Neuronal stem cell (in vitro differentiated cells): ENCODE measurements at regions not wholly inside any gene's neighbourhood (a gene's known extent, or its start where the extent isn't known, plus 50 kb on each side); places are given as distances from the start of the nearest gene placed in this dataset.

Experiments
- DNase-seq: peaks from one replicate; pipeline ENCODE4 v3.0.0-alpha.2; 2013; ENCODE audit warnings: low spot score
- H2AFZ ChIP-seq: one replicate; pipeline ENCODE4 v1.6.1; 2013; ENCODE audit warnings: mild to moderate bottlenecking, low read length, inconsistent platforms
- H2AK5ac ChIP-seq: 2 replicates; pipeline ENCODE4 v1.6.1; 2013; ENCODE audit warnings: low read depth, mild to moderate bottlenecking, inconsistent platforms, low read length, moderate library complexity, mixed read lengths
- H2BK120ac ChIP-seq: 2 replicates; pipeline ENCODE4 v1.6.1; 2013; ENCODE audit warnings: low read depth, mild to moderate bottlenecking, inconsistent platforms, low read length, moderate library complexity, mixed read lengths
- H2BK12ac ChIP-seq: one replicate; pipeline ENCODE4 v1.6.1; 2013; ENCODE audit warnings: low read length, inconsistent platforms
- H2BK15ac ChIP-seq: 2 replicates; pipeline ENCODE4 v1.6.1; 2013; ENCODE audit warnings: mild to moderate bottlenecking, low read length, inconsistent platforms, mixed read lengths
- H2BK5ac ChIP-seq: one replicate; pipeline ENCODE4 v1.6.1; 2013; ENCODE audit warnings: inconsistent platforms, mild to moderate bottlenecking, low read length, moderate library complexity
- H3K14ac ChIP-seq: one replicate; pipeline ENCODE4 v1.6.1; 2013; ENCODE audit warnings: low read length, inconsistent platforms
- H3K18ac ChIP-seq: 2 replicates; pipeline ENCODE4 v1.6.1; 2013; ENCODE audit warnings: low read length, inconsistent platforms
- H3K23ac ChIP-seq: 2 replicates; pipeline ENCODE4 v1.6.1; 2013; ENCODE audit warnings: low read depth, mild to moderate bottlenecking, mixed read lengths, low read length, inconsistent platforms; ENCODE audit not compliant: poor library complexity
- H3K27ac ChIP-seq: replicated peaks from 3 replicates; pipeline ENCODE4 v1.5.1; 2013; ENCODE audit warnings: low read length, inconsistent platforms
- H3K27me3 ChIP-seq, 3 experiments: 2 replicates each; pipeline ENCODE4 v1.6.1; 2013; ENCODE audit warnings: low read length in 3 of 3, mild to moderate bottlenecking in 2 of 3, inconsistent platforms in 1 of 3, low read depth in 1 of 3, mixed read lengths in 1 of 3, moderate library complexity in 1 of 3; ENCODE audit not compliant: control insufficient read depth in 3 of 3, insufficient read depth in 3 of 3
- H3K36me3 ChIP-seq, 2 donors: replicated peaks in 1 of 2; 2 replicates each; pipeline ENCODE4 v1.6.1; 2013; ENCODE audit warnings: low read length in 2 of 2; ENCODE audit not compliant: control insufficient read depth in 2 of 2, insufficient read depth in 2 of 2
- H3K4ac ChIP-seq: 2 replicates; pipeline ENCODE4 v1.6.1; 2013; ENCODE audit warnings: inconsistent platforms, mild to moderate bottlenecking, low read length, moderate library complexity
- H3K4me1 ChIP-seq, 2 donors: 1 replicate in 1 of 2; 2 replicates in 1 of 2; pipeline ENCODE4 v1.6.1; 2013; ENCODE audit warnings: low read length in 2 of 2, low read depth in 1 of 2; ENCODE audit not compliant: control insufficient read depth in 2 of 2, insufficient read depth in 1 of 2
- H3K4me2 ChIP-seq: one replicate; pipeline ENCODE4 v1.6.1; 2013; ENCODE audit warnings: mild to moderate bottlenecking, low read length, inconsistent platforms; ENCODE audit not compliant: insufficient read depth, poor library complexity, severe bottlenecking
- H3K4me3 ChIP-seq, 2 donors: 2 replicates each; pipeline ENCODE4 v1.5.1; 2013; ENCODE audit warnings: low read length in 2 of 2, mild to moderate bottlenecking in 2 of 2, inconsistent platforms in 1 of 2, moderate library complexity in 1 of 2
- H3K79me1 ChIP-seq: one replicate; pipeline ENCODE4 v1.6.1; 2013; ENCODE audit warnings: low read depth, mild to moderate bottlenecking, inconsistent platforms, low read length, moderate library complexity
- H3K9ac ChIP-seq: one replicate; pipeline ENCODE4 v1.6.1; 2013; ENCODE audit warnings: mild to moderate bottlenecking, low read depth, low read length, inconsistent platforms; ENCODE audit not compliant: poor library complexity
- H3K9me3 ChIP-seq, 2 donors: replicated peaks in 1 of 2; 2 replicates each; pipeline versions ENCODE3 to v1.6.1; 2013; ENCODE audit warnings: low read length in 2 of 2, mild to moderate bottlenecking in 2 of 2, inconsistent platforms in 1 of 2, low read depth in 1 of 2, mixed read lengths in 1 of 2, moderate library complexity in 1 of 2; ENCODE audit not compliant: control insufficient read depth in 2 of 2, insufficient read depth in 1 of 2
- H4K8ac ChIP-seq: one replicate; pipeline ENCODE4 v1.6.1; 2013; ENCODE audit warnings: low read depth, mild to moderate bottlenecking, inconsistent platforms, low read length, moderate library complexity
- H4K91ac ChIP-seq: one replicate; pipeline ENCODE4 v1.6.1; 2013; ENCODE audit warnings: low read length, low read depth, mild to moderate bottlenecking, inconsistent platforms; ENCODE audit not compliant: poor library complexity
- WGBS, 2 donors: extraction: QIAGEN DNeasy Blood & Tissue Kit; methylation state at CpG; one replicate each; pipeline ENCODE4 v1.1.7; 2013; ENCODE audit warnings: missing lambda C conversion rate in 2 of 2, mixed read lengths in 1 of 2; ENCODE audit not compliant: insufficient read length in 2 of 2, insufficient replicate concordance in 1 of 2; ENCODE audit errors: extremely low coverage in 2 of 2; 5-methylcytosine and 5-hydroxymethylcytosine counted together

GRCh38 chr5:144731786-144732185 is 561.1 kb downstream of the KCTD16 start:
- H4K8ac ChIP-seq, result no peak overlapping the region
- no CpG with 5 or more reads among the region's 1 CpG for WGBS, 2 donors
- no peak overlapping the region for H3K27ac ChIP-seq
- no peak overlapping the region for H2BK120ac ChIP-seq
- no peak overlapping the region for H2BK12ac ChIP-seq
- no peak overlapping the region for H2BK15ac ChIP-seq
- no peak overlapping the region for H2AFZ ChIP-seq
- H3K23ac ChIP-seq, result no peak overlapping the region
- H3K4me1 ChIP-seq, result no peaks in the 10 kb centered on the region
- no peaks in the 10 kb centered on the region for H3K27me3 ChIP-seq
- DNase-seq, result no peak
- no peak overlapping the region for H3K9ac ChIP-seq
- H3K18ac ChIP-seq, result no peak overlapping the region
- H3K36me3 ChIP-seq, result no peaks in the 10 kb centered on the region
- H3K79me1 ChIP-seq, result no peaks in the 10 kb centered on the region
- H3K9me3 ChIP-seq, result no peaks in the 10 kb centered on the region
- no peak overlapping the region for H3K4me2 ChIP-seq
- H2AK5ac ChIP-seq, result no peak overlapping the region
- no peak overlapping the region for H3K14ac ChIP-seq
- no peak overlapping the region for H3K4me3 ChIP-seq
- H2BK5ac ChIP-seq, result no peak overlapping the region
- no peak overlapping the region for H3K4ac ChIP-seq
- no peak overlapping the region for H4K91ac ChIP-seq

GRCh38 chr5:144712090-144712489 is 541.4 kb downstream of the KCTD16 start:
- Histone ChIP-seq H2BK15ac (no peak overlapping the region), H3K27ac (no peak overlapping the region), H3K4ac (no peak overlapping the region), H2BK12ac (no peak overlapping the region), H4K91ac (no peak overlapping the region), H3K18ac (no peak overlapping the region), H2BK5ac (no peak overlapping the region), H3K9ac (no peak overlapping the region), H2AK5ac (no peak overlapping the region), H3K4me1 (peaks cover 0 to 1% of the 10 kb centered on the region in 2 donors), H3K79me1 (no peaks in the 10 kb centered on the region), H2BK120ac (no peak overlapping the region), H3K4me2 (no peak overlapping the region), H3K23ac (no peak overlapping the region), H2AFZ (no peak overlapping the region), H3K4me3 (no peak overlapping the region), H3K9me3 (no peaks in the 10 kb centered on the region), H3K36me3 (no peaks in the 10 kb centered on the region), H4K8ac (no peak overlapping the region), H3K27me3 (no peaks in the 10 kb centered on the region), H3K14ac (no peak overlapping the region)
- DNase-seq, result no peak
- no CpG with 5 or more reads among the region's 3 CpGs for WGBS, 2 donors

GRCh38 chr5:144711172-144711571 is 540.5 kb downstream of the KCTD16 start:
- Histone ChIP-seq H3K27me3 (no peaks in the 10 kb centered on the region), H3K4me3 (no peak overlapping the region), H4K8ac (no peak overlapping the region), H2BK15ac (no peak overlapping the region), H3K4me1 (peaks cover 0 to 1% of the 10 kb centered on the region in 2 donors), H3K23ac (no peak overlapping the region), H3K4ac (no peak overlapping the region), H3K9ac (no peak overlapping the region), H3K36me3 (no peaks in the 10 kb centered on the region), H3K79me1 (no peaks in the 10 kb centered on the region), H3K18ac (no peak overlapping the region), H2BK5ac (no peak overlapping the region), H2AK5ac (no peak overlapping the region), H2BK12ac (no peak overlapping the region), H3K9me3 (no peaks in the 10 kb centered on the region), H2BK120ac (no peak overlapping the region), H4K91ac (no peak overlapping the region), H3K14ac (no peak overlapping the region), H3K27ac (no peak overlapping the region), H3K4me2 (no peak overlapping the region), H2AFZ (no peak overlapping the region)
- no peak for DNase-seq
- WGBS, 2 donors, result no CpG with 5 or more reads among the region's 2 CpGs

GRCh38 chr5:144710637-144711036 is 540.0 kb downstream of the KCTD16 start:
- DNase-seq, result no peak
- no peak overlapping the region for H3K4ac ChIP-seq
- H3K4me1 ChIP-seq, result peaks cover 0 to 1% of the 10 kb centered on the region in 2 donors
- H2AFZ ChIP-seq, result no peak overlapping the region
- no peaks in the 10 kb centered on the region for H3K27me3 ChIP-seq
- WGBS, 2 donors, result no CpG with 5 or more reads among the region's 2 CpGs
- no peak overlapping the region for H2BK120ac ChIP-seq
- no peak overlapping the region for H3K23ac ChIP-seq
- H3K36me3 ChIP-seq, result no peaks in the 10 kb centered on the region
- no peak overlapping the region for H3K9ac ChIP-seq
- H3K79me1 ChIP-seq, result no peaks in the 10 kb centered on the region
- no peaks in the 10 kb centered on the region for H3K9me3 ChIP-seq
- H3K18ac ChIP-seq, result no peak overlapping the region
- no peak overlapping the region for H2BK12ac ChIP-seq
- H3K4me3 ChIP-seq, result no peak overlapping the region
- no peak overlapping the region for H3K27ac ChIP-seq
- no peak overlapping the region for H2BK15ac ChIP-seq
- no peak overlapping the region for H2BK5ac ChIP-seq
- no peak overlapping the region for H3K4me2 ChIP-seq
- H4K8ac ChIP-seq, result no peak overlapping the region
- no peak overlapping the region for H4K91ac ChIP-seq
- H3K14ac ChIP-seq, result no peak overlapping the region
- no peak overlapping the region for H2AK5ac ChIP-seq
